ENCODE measurements at regions not wholly inside any gene's neighbourhood (a gene's known extent, or its start where the extent isn't known, plus 50 kb on each side); places are given as distances from the start of the nearest gene placed in this dataset.

- peak; percentile 15 for DNase-seq
These were observed 419.8 kb downstream of the CETN3 start for GRCh38 chr5:89989776-89990175.

GRCh38 chr5:89988998-89989655, 420.4 kb downstream of the CETN3 start:
- DNase-seq = peak; percentile 8

DNA sequence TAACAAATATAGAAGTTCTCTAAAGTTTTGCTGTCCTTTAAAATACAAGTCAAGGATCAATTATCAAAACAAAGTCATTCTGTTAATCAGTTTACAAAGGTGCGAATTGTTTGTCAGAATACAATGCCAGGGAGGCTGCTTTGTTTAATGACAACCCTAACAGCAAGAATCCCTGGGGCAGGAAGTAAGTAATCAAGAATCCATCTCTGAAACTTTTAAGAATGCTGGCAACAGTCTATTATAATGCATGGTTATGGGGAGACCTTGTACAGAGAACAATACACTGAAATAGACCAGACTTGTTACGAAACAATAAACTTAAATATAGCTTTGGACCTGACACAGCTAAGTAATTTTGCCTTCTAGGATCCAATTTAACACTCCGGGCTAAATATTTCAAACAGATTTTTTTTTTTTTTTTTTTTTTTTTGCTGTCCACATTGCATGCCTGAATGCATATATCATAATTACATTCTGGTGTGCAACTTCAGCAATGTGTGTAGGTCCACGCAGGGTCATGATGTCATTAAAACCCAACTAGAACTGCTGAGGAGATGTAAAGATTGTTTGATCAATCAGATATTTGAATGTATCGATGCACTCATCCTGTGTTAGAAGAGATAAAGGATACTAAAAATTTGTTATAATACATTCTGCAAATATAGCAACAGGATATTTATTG, 421.3 kb downstream of the CETN3 start:
- DNase-seq = no peak

DNA sequence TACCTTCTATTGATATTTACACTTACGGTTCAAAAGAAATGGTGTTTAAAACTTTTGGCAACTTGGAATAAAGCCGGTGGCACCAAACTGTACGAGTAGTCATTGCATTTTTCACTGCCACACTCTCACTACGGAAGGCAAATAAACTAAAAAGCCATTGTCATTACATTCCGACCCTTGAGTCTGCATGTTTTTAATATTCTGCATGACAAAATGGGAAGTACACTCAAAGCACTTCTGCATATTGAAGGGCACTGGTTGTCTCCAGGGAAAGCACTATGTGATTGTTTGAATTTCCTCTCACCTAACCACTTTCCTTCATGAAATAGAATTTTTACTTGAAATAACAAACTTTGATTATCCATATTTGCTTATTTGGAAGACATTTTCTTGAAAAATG, 426.3 kb downstream of the CETN3 start:
- DNase-seq = no peak

DNA sequence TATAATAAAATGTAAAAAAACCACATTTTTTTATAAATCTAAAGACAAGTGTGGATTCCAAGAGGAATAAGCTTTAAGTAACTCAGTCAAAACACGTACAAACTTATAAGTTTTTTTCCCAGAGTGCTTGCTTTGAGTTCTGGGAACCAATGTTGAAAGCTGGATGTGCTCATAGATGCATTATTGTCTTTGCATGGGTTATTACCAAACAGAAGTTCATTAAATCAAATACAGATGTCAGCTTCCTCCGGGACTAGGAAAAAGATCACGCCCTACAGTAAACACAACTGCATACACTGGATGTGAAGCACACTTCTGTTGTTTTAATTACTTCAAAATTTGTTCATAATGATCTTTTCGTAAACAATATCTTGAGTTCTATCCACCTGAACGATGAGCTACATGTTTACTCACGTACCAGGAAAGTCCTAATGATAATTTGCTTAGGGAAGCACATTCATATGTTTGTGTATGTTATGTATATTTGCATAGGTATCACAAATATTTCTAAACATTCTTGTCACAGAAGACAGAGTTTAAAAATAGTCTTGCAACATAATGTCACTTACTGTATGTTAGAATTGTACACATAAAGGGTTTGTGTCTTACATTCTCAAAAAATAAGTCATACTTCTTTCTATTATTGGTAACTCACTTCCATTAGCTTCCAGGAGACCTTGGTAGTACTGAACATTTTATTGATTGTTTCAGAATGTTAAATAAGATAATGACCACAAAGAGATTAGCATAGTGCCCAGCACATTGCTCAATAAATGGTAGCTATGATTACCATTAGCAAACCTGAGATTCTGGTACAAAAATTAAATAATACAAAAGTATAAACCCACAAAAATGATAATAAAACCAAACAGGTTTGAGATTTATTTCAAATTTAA, 427.4 kb downstream of the CETN3 start:
- DNase-seq = no peak

GRCh38 chr5:89981021-89981420, 428.5 kb downstream of the CETN3 start:
- DNase-seq = no peak

GRCh38 chr5:89973516-89973915, 436.0 kb downstream of the CETN3 start:
- DNase-seq = no peak

- DNase-seq = no peak
These were observed 436.7 kb downstream of the CETN3 start for GRCh38 chr5:89972901-89973300.

- DNase-seq = peak; percentile 39
These were observed 440.6 kb downstream of the CETN3 start for GRCh38 chr5:89968958-89969381.

DNA sequence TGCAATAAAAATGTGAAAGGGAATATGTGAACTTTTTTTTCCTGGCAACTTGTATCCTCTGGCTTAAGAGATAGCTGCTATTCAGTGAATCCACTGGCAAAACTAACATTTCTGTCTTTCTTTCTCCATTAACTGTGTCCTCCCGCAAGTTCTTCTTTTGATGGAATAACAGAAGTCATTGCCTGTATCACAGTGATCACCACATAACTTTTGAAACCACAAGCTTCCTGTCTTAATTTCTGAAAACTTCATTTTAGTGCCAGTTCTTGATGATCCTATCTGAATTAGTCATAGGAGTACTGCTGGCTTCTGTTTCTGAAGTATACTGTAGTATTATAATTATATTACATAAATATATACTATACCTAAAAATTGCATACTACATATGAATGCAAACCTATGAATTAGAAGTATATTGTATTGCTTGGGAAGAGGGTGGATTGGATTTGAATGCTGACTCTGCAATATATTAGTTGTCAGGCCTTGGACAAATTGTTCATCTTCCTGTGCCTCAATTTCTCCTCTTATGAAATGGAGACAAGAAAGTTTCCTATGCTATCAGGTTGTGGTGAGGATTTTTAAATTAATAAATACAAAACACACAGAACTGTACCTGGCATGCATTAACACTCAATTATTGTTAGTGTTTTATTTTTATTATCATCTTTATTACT, 441.6 kb downstream of the CETN3 start:
- DNase-seq = no peak

DNA sequence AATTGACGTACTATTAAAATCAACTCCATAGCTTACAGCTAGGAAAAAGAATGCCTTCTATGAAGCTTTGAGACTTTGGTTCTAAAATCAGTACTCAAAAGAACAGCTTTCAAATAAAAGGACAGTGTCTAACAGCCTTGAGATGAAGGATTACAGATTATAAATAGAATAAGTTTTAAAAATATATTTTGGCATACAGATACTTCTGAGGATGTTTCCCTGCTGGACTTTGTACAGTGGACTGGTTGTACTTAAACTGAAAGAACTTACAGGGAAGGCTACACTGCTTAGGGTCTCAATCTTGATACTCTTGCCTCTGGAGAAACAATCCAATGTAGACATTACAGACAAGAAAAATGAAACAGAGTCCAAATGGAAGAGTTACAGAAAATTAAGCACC, 452.7 kb downstream of the CETN3 start:
- DNase-seq = no peak

- DNase-seq = no peak
These were observed 454.6 kb downstream of the CETN3 start for GRCh38 chr5:89954916-89955315.

DNA sequence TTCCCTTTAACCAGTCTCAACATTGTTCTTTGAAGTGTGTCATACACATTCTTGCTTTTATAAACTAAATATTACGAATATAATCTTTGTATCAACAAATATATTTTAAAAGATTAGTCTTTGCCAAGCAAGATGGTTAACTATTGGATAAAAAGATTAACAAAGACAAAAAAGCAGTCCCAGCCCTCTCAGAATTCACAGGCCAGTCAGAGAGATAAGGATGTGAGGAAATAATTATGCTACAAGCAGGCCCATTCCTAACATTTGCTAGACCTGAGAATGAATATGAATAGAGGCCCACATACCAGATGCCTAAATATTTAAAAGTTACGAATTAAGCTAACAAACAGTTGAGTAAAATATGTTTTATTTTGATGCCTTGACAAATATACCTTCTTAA, 457.7 kb downstream of the CETN3 start:
- no peak for DNase-seq

GRCh38 chr5:89950234-89950633, 459.3 kb downstream of the CETN3 start:
- DNase-seq = no peak

DNA sequence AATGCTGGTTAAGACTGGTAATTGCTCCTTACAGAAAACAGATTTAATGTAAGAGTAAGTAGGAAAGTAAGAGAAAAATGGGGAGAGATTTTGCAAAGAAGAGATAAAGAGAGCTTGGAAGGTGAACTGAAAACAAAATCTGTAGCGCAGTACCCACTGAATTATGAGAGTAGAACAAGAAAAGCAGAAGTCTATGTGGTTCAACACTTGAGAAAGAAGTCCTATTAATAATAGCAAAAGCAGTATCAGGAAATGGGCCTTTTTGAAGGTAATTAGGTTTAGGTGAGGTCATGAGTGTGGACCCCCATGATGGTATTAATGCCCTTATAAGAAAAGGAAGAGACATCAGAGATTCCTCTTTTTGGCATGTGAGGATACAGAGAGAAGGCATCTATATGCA, 460.6 kb downstream of the CETN3 start:
- DNase-seq = no peak

GRCh38 chr5:89946916-89947315, 462.6 kb downstream of the CETN3 start:
- DNase-seq = peak; percentile 42

DNA sequence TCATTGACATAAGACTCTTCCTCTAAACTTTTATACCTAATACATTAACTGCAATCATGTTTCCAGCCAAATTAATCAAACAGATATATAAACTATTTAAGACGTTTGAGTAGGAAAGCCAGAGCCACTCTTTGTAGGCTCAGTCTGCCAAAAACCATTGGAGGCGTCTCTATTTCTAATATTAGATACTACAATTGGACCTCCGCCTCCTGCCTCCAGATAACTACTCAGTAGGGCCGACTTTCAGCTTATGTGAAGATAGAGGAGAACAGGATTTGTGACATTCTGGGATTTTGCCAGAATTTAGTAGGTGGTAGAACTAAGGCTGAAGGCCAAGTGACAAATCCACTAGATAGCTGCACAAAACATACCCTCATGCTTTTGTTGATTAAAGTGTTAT, 463.0 kb downstream of the CETN3 start:
- peak; percentile 34 for DNase-seq

DNA sequence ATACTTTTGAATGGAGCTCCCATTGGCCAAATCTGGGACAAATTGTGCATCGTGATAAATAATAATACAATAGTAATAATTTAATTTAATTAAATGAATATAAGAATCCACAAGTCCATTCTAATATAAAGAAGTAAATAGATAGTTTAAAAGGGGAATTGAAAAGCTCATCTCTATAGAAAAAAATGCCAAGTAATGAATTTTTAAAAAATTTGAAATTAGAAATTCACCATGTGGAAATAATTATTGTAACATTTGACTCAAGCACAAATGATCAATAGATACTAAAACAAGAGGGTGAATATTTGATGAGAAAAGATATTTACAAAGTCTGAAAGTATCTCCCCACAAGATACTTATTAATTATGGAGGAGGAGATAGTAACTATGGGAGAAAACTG, 467.4 kb downstream of the CETN3 start:
- DNase-seq = no peak

- no peak for DNase-seq
These were observed 473.0 kb downstream of the CETN3 start for GRCh38 chr5:89936576-89936975.

- DNase-seq = no peak
These were observed 475.5 kb downstream of the CETN3 start for GRCh38 chr5:89934069-89934468.

DNA sequence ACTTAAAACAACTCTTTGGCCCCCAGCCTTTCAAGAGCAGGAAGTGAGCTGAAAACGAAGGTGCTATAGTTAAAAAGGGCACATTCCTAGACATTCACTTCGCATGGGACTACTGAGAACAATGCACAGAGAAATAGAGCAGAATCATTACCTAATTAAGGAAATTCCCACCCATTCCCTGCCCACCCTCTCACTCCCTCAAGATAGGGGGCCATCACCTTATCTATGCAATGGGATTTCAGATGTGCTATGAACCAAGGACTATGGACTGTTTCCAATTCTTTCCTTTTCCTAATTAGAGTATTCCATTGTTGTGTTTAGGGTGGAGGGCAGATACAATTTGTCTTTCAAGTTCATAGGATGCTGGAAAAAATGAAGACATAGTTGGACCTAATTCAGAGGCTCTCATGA, 476.8 kb downstream of the CETN3 start:
- DNase-seq = no peak

Data from renal pelvis (tissue), 1 donor.